ENCODE measurements at regions not wholly inside any gene's neighbourhood (a gene's known extent, or its start where the extent isn't known, plus 50 kb on each side); places are given as distances from the start of the nearest gene placed in this dataset.

GRCh38 chr18:51400721-51401120 lies 203.2 kb upstream of the MEX3C start:
- ATAC-seq = no peak

GRCh38 chr18:51401912-51402311 lies 204.4 kb upstream of the MEX3C start:
- no peak for ATAC-seq

GRCh38 chr18:51404620-51405019 lies 207.1 kb upstream of the MEX3C start:
- ATAC-seq = no peak

DNA sequence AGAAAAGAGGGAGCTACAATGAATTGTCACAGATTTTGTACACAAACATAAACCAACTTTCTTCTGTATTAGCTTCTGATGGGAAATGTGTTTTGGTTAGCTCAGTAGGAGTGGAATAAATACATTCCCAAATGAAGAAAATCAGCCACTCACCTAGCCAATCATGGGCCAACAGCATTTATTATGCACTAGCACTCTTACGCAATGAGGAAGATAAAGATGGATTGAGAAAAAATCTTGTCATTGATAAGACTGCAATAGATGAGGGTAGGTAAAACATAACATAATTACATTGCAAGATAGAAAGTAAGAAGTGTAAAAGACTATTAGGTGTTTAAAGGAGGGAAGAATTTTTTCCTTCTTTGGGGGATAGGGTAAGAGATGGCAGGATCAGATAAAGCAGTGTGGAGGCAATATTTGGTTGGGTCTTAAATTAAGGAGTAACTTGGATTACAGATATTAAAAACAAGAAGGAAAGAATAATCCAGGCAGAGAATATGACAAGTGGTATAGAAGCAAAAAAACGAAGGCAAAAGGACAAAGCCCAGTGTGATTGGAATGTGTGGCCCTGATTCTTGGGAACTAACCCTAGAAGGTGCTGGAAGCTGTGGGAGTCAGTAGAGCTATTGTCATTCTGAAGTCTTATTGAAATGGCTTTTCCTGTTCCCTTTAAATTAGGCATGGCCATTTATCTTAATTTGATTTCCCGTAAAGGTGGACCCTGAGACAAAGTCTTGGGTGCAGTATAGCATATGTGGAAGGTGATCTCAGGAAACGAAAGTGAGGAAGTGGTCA lies 208.4 kb upstream of the MEX3C start:
- ATAC-seq = no peak

GRCh38 chr18:51417643-51418483 lies 220.4 kb upstream of the MEX3C start:
- ATAC-seq = no peak

GRCh38 chr18:51425475-51425874 lies 228.0 kb upstream of the MEX3C start:
- ATAC-seq = peak; percentile 42 to 67

- ATAC-seq = peak; percentile 7 to 22
Measured at GRCh38 chr18:51425889-51426288, 228.4 kb upstream of the MEX3C start.

GRCh38 chr18:51426996-51427395 lies 229.5 kb upstream of the MEX3C start:
- ATAC-seq = no peak

GRCh38 chr18:51429644-51430043 lies 232.2 kb upstream of the MEX3C start:
- ATAC-seq = no peak

DNA sequence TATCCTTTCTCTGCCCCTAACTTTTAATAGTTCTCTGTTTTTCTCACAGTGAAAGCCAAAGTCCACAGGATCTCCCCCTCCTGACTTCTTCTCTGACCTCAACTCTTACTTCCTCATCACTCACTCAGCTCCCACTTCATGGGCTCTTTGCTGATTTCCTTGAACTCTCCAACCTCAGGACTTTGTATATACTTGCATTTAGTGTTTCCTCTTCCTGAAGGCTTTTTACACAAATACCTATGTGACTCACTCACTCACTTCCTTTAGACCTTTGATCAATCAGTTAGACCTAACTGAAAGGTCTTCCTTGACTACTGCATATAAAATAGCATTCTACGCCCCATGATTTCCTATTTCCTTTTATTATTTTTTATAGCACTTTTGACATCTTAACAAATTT lies 233.1 kb upstream of the MEX3C start:
- ATAC-seq = no peak

GRCh38 chr18:51433296-51433695 lies 235.8 kb upstream of the MEX3C start:
- ATAC-seq = no peak

- no peak for ATAC-seq
Measured at GRCh38 chr18:51433881-51434280, 236.4 kb upstream of the MEX3C start.

DNA sequence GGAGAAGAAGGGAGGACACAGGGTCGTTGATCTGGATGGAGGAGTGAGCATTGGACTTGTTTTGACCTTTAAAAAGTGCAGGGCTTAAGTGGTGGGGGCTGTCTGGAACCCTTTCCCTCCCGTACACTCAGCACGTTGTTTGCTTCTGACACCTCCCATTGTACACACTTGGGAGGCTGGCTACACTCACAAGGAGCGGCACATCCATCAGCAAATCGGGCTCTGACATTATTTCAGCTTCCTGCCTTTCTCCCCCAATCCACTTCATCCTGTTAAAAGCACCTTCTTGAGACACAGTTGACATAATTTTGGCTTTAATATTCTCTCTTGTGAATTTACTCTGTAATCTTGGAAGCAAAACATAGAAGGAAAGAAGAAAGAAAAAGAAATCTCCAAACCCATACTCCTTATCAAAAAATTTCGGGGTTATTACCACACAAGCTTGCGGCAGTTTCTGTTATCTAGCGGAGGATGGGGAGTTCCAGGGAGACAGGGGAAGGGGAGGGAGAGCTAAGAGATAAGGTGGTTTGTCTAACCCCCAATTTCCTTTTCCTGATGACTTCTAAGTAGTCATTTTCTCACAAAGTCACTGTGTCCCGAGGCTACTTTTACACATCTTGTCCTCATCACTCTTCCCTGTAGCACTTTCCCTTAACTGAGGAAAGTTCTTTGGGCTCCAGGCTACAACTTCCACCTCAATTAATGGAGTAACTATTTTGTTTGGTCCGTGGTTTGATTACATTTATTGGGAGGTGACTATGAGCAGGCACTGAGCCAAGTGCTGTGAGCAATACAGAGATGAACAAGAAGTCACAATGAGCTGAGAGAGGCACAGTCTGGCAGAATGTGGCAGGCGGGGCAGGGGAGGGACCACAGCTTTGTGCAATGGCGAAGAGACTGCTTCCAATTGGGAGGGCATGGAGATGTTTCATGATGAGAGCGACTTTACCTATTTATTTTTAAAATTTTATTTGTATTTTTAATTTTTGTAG lies 240.1 kb upstream of the MEX3C start:
- no peak for ATAC-seq

- ATAC-seq = no peak
Measured at GRCh38 chr18:51438797-51439350, 241.4 kb upstream of the MEX3C start.

DNA sequence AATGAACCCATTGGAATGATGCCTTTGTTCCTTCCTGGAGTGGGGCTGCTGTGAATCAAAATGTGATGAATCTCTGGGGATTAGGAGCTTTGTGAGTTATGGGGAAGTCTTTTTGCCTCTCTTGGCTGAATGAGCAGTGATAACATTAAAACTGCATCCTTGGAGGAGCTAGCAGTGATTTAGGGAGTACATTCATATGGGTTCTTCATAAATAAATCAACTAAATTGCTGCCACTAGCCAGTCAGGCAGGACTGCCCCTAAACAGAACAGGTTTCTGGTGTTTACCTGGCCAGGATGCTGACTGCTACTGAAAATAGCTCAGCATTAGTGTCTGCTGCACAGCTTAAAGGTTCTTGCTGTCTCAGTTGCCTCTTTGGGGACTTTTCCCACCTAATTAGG lies 244.5 kb upstream of the MEX3C start:
- no peak for ATAC-seq

DNA sequence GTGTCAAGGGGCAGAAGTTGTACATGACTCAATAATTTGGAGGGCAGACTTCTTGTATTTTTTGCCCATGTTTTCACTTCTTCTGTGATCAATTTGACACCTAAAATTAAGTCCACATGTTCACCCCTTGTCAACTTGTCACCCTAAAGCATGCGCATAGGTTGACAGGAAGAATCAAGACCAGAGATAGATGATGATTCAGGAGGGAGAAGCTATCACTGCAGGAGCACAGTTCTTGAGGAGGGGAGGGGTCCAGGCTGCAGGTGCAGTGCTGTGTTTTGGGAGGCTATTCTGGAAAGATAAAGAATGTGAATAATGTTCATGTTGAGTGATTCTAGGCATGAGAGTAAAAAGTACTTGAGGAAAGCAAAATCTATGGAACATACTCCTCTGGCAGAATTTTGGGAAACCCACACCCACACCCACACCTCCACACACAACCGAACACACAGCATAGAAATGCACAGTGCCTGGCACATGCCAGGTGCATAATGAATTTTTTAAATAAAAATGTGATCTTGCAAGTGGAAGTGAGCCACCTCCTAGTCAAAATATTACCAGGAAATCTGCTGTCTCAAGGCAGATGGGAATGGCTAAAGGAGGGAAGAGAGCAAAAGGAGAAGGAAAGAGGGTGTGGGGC lies 249.2 kb upstream of the MEX3C start:
- ATAC-seq = no peak

DNA sequence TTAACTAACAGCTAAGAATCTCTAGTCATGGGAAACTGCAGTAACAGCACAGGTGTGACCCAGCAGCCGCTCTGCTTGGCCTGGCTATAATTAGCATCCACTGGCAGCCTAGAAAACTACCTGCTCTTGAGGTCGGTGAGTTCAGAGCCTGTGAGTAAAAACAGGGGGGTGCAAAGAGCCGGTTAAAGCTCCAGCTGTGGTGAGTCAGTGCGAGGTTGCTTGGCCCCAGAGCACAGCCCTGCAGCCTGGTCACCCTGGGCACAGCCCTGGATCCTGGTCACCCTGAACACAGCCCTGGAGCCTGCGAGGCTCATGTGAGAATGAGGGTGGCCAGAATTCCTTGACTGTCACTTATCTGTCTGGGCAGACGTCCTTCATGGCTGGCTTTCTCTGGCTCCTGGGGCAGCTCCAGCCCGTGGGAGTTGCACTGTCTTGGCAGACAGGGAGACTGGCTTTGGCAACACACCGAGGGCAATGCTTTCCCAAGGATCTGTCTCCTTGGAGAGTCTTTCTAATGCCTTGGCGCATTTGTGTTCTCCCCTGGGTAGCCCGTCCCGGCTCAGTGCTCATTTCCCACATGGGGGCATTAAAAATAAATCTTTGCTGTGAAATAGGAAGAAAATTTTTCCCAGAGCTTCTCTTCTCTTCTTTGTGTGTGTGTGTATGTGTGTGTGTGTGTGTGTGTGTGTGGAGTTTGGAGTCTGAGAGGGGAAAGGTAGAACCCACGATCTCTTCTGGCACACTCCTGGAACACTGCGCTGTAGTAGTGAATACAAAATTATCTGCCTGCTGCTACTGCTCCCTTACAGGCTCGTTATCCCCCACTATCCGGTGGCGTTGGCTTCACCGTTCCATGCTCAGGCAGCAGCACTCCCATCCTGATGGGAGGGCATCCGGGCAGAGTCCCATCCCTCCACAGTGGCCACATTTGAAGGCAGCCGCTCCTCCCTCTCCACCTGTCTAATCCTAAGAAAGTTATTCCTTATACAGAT lies 250.2 kb upstream of the MEX3C start:
- no peak for ATAC-seq

DNA sequence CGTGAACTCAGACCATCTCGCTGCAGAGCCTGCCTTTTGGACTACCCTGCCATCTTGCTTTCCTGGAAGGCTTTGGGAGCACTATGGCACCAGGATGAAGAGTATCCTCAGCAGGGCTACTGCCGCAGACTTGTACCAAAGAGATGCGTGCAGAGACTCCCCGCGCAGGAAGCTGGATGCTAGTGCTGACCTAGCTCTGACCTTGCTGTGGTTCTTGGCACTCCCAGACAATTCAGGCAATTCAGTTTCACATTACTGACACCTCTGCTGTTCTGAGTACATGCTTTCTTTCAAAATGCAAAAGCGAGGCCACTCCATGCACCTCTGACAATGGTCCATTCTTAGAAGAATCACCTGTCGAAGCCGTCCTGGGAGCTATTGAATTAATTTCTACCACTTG lies 251.5 kb upstream of the MEX3C start:
- ATAC-seq = no peak

DNA sequence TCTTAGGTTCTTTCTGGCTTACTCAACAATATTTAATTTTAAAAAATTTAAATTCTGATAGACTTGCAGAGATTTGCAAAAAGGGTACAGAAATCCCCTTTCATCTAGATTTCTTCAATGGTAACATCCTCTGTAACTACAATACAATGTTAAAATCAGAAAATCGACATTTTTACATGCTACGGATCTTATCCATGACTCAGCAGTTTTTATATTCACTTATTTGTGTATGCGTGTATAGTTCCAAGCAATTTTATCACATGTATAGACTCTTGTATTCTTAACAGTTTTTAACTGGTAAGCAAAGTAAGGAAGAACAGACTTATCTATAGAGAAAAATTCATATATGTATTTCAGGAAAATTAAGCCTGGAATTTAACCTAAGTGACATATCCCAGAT lies 256.1 kb upstream of the MEX3C start:
- no peak for ATAC-seq

GRCh38 chr18:51458861-51459260 lies 261.4 kb upstream of the MEX3C start:
- no peak for ATAC-seq

- ATAC-seq = no peak
Measured at GRCh38 chr18:51461956-51462355, 264.5 kb upstream of the MEX3C start.

Measured in activated CD4-positive, CD25-positive, alpha-beta regulatory T cell treated with anti-CD3 and anti-CD28 coated beads, Interleukin-2, amount 50 U/mL, for 24 hours (primary cell).